HepG2 (cell line): ENCODE measurements at regions not wholly inside any gene's neighbourhood (a gene's known extent, or its start where the extent isn't known, plus 50 kb on each side); places are given as distances from the start of the nearest gene placed in this dataset.

Source experiments
- DNMT3B ChIP-seq: conservative IDR thresholded peaks from 2 replicates; pipeline ENCODE4 v1.6.1; 2016; ENCODE audit warnings: missing biosample characterization, control low read depth
- ELF3 ChIP-seq: IDR thresholded peaks from 2 replicates; pipeline ENCODE4 v1.6.1; 2016; ENCODE audit warnings: missing genetic modification reagents, missing compliant biosample characterization
- FOXJ3 ChIP-seq: sonication (generic); formaldehyde crosslinking; IDR thresholded peaks from 2 replicates; pipeline ENCODE4 v1.4.0; 2020; ENCODE audit warnings: missing genetic modification reagents, mild to moderate bottlenecking, borderline replicate concordance
- HMG20B ChIP-seq: conservative IDR thresholded peaks from 2 replicates; pipeline ENCODE4 v1.6.1; 2016; ENCODE audit warnings: missing genetic modification reagents, missing compliant biosample characterization
- KDM5A ChIP-seq: fragments of 200-600 bp; sonication (generic); IDR thresholded peaks from 2 replicates; pipeline ENCODE4 v1.7.0; 2018; ENCODE audit warnings: antibody characterized with exemption, mild to moderate bottlenecking, low read length, borderline replicate concordance
- MAZ ChIP-seq, 2 experiments: sonication (generic) in 1 of 2; formaldehyde crosslinking in 1 of 2; IDR thresholded peaks; 2 replicates each; pipeline versions ENCODE4 v1.5.0 to v1.6.1; 2012 to 2020; ENCODE audit warnings: low read depth in 2 of 2, mild to moderate bottlenecking in 2 of 2, borderline replicate concordance in 1 of 2, improper control_type of control experiment in 1 of 2, low read length in 1 of 2, missing genetic modification reagents in 1 of 2, moderate library complexity in 1 of 2
- PCBP1 ChIP-seq: fragments of 200-400 bp; formaldehyde crosslinking; IDR thresholded peaks from 2 replicates; pipeline ENCODE4 v1.6.1; 2017; ENCODE audit warnings: mild to moderate bottlenecking, low read depth, low read length, borderline replicate concordance
- PLRG1 ChIP-seq: fragments of 450-650 bp; conservative IDR thresholded peaks from 2 replicates; pipeline ENCODE4 v1.6.1; 2016
- SMC3 ChIP-seq: IDR thresholded peaks from 2 replicates; pipeline ENCODE4 v1.6.1; 2011; ENCODE audit warnings: low read length, improper control_type of control experiment
- TGIF2 ChIP-seq: IDR thresholded peaks from 2 replicates; pipeline ENCODE4 v1.6.1; 2016; ENCODE audit warnings: control low read depth, missing compliant biosample characterization
- ZBTB8A ChIP-seq: sonication (generic); formaldehyde crosslinking; IDR thresholded peaks from 2 replicates; pipeline ENCODE4 v1.4.0; 2020; ENCODE audit warnings: mild to moderate bottlenecking, low read depth, missing genetic modification reagents, borderline replicate concordance
- ZFAT ChIP-seq: sonication (generic); formaldehyde crosslinking; conservative IDR thresholded peaks from 2 replicates; pipeline ENCODE4 v1.8.1; 2023; ENCODE audit warnings: missing genetic modification reagents, inconsistent platforms
- ZNF225 ChIP-seq: sonication (generic); formaldehyde crosslinking; IDR thresholded peaks from 2 replicates; pipeline ENCODE4 v1.4.0; 2020; ENCODE audit warnings: mild to moderate bottlenecking, missing genetic modification reagents
- ZNF24 ChIP-seq: fragments of 450-650 bp; IDR thresholded peaks from 2 replicates; pipeline ENCODE4 v1.6.1; 2017; ENCODE audit warnings: antibody characterized with exemption, mild to moderate bottlenecking
- ZNF367 ChIP-seq: sonication (generic); formaldehyde crosslinking; IDR thresholded peaks from 2 replicates; pipeline ENCODE4 v1.4.0; 2020; ENCODE audit warnings: missing genetic modification reagents, borderline replicate concordance
- ZNF44 ChIP-seq: sonication (generic); formaldehyde crosslinking; IDR thresholded peaks from 2 replicates; pipeline ENCODE4 v1.5.1; 2020; ENCODE audit warnings: mild to moderate bottlenecking, missing genetic modification reagents
- ZNF574 ChIP-seq: sonication (generic); formaldehyde crosslinking; IDR thresholded peaks from 2 replicates; pipeline ENCODE4 v1.4.0; 2020; ENCODE audit warnings: missing genetic modification reagents
- ZNF768 ChIP-seq: sonication (generic); formaldehyde crosslinking; IDR thresholded peaks from 2 replicates; pipeline ENCODE4 v1.4.0; 2020; ENCODE audit warnings: missing genetic modification reagents
- ZNF792 ChIP-seq: IDR thresholded peaks from 2 replicates; pipeline ENCODE4 v1.6.1; 2016

- no peak for TF ChIP-seq MAZ (IDR thresholded peaks at IDR 0.05; ENCODE audit: borderline replicate concordance, low read depth, low read length)
- no peak for TF ChIP-seq MAZ (CRISPR knock-in tag; IDR thresholded peaks at IDR 0.05; ENCODE audit: low read depth)
- TF ChIP-seq ZBTB8A (CRISPR knock-in tag): no peak
- TF ChIP-seq ZNF367 (CRISPR knock-in tag): no peak
- TF ChIP-seq ELF3: no peak
- TF ChIP-seq HMG20B (CRISPR knock-in tag): no peak
- no peak for TF ChIP-seq KDM5A
- TF ChIP-seq TGIF2: no peak
- no peak for TF ChIP-seq PLRG1
- TF ChIP-seq PCBP1: no peak
- no peak for TF ChIP-seq ZFAT (CRISPR knock-in tag)
- no peak for TF ChIP-seq ZNF574
- no peak for TF ChIP-seq FOXJ3
- TF ChIP-seq ZNF225 (CRISPR knock-in tag): no peak
- TF ChIP-seq SMC3: 0 out of 2 replicates have a peak, but pooled peaks have one; percentile 2
- TF ChIP-seq ZNF792 (CRISPR knock-in tag): no peak
- TF ChIP-seq ZNF768 (CRISPR knock-in tag): peak; percentile 70
- no peak for TF ChIP-seq DNMT3B
- no peak for TF ChIP-seq ZNF44 (CRISPR knock-in tag)
- no peak for TF ChIP-seq ZNF24
Observed at GRCh38 chr4:8940792-8941491, 69.3 kb upstream of the HMX1 start (continued).
